Activated CD4-positive, alpha-beta T cell treated with anti-CD3 and anti-CD28 coated beads, Interleukin-2, amount 10 ng/mL, durations not matched to agents 7 days and 5 days (primary cell): ENCODE measurements at regions not wholly inside any gene's neighbourhood (a gene's known extent, or its start where the extent isn't known, plus 50 kb on each side); places are given as distances from the start of the nearest gene placed in this dataset.

Experiments
- CTCF ChIA-PET: fragments of 350-600 bp; sonication (Branson Sonifier 250); formaldehyde crosslinking; loops from one replicate; lab custom pipeline; 2021; ENCODE audit warnings: antibody characterized with exemption; lab: Charles Lee
- POLR2A ChIA-PET: fragments of 350-600 bp; sonication (Branson Sonifier 250); formaldehyde crosslinking; loops from one replicate; lab custom pipeline; 2021; ENCODE audit warnings: antibody characterized with exemption; lab: Charles Lee
- DNase-seq: peaks from one replicate; pipeline ENCODE4 v3.0.0-alpha.2; 2020
- H3K27ac Mint-ChIP-seq: one replicate; pipeline ENCODE4 v1.8.0; 2021; ENCODE audit warnings: mild to moderate bottlenecking, moderate library complexity, mixed read lengths
- H3K27me3 Mint-ChIP-seq: one replicate; pipeline ENCODE4 v1.8.0; 2021; ENCODE audit warnings: mixed read lengths
- H3K36me3 Mint-ChIP-seq: one replicate; pipeline ENCODE4 v1.8.0; 2021; ENCODE audit warnings: low read depth, mixed read lengths
- H3K4me1 Mint-ChIP-seq: one replicate; pipeline ENCODE4 v1.8.0; 2021; ENCODE audit warnings: mixed read lengths
- H3K4me3 Mint-ChIP-seq: one replicate; pipeline ENCODE4 v1.8.0; 2021; ENCODE audit warnings: mild to moderate bottlenecking, moderate library complexity, mixed read lengths
- H3K9me3 Mint-ChIP-seq: one replicate; pipeline ENCODE4 v1.8.0; 2021; ENCODE audit warnings: mixed read lengths

- no peak for DNase-seq
- Mint-ChIP-seq H3K27me3 (no peaks in the 10 kb centered on the region), H3K4me1 (no peaks in the 10 kb centered on the region), H3K27ac (no peak overlapping the region), H3K36me3 (no peaks in the 10 kb centered on the region), H3K4me3 (no peak overlapping the region), H3K9me3 (no peaks in the 10 kb centered on the region)
- POLR2A ChIA-PET: no interaction called here
- CTCF ChIA-PET: no interaction called here
These were observed 389.9 kb upstream of the CDH20 start for GRCh38 chr18:60943297-60943696.

GRCh38 chr18:60950634-60951033, 382.6 kb upstream of the CDH20 start:
- CTCF ChIA-PET: interaction anchor here (0.7 kb wide), 1 partner anchor 14 kb away, joined by 3 read pairs; no protein-coding TSS in a partner anchor
- H3K4me1 Mint-ChIP-seq: no peaks in the 10 kb centered on the region
- no peak overlapping the region for H3K27ac Mint-ChIP-seq
- H3K9me3 Mint-ChIP-seq: no peaks in the 10 kb centered on the region
- H3K36me3 Mint-ChIP-seq: no peaks in the 10 kb centered on the region
- no peaks in the 10 kb centered on the region for H3K27me3 Mint-ChIP-seq
- no peak overlapping the region for H3K4me3 Mint-ChIP-seq
- no peak for DNase-seq
- POLR2A ChIA-PET: no interaction called here

GRCh38 chr18:60951091-60951490, 382.1 kb upstream of the CDH20 start:
- no peaks in the 10 kb centered on the region for H3K9me3 Mint-ChIP-seq
- no peak overlapping the region for H3K27ac Mint-ChIP-seq
- no peaks in the 10 kb centered on the region for H3K27me3 Mint-ChIP-seq
- no peak for DNase-seq
- H3K4me1 Mint-ChIP-seq: no peaks in the 10 kb centered on the region
- CTCF ChIA-PET: no interaction called here
- POLR2A ChIA-PET: no interaction called here
- no peaks in the 10 kb centered on the region for H3K36me3 Mint-ChIP-seq
- no peak overlapping the region for H3K4me3 Mint-ChIP-seq

GRCh38 chr18:60962625-60963024, 370.6 kb upstream of the CDH20 start:
- no peaks in the 10 kb centered on the region for H3K9me3 Mint-ChIP-seq
- POLR2A ChIA-PET: no interaction called here
- no peak for DNase-seq
- H3K36me3 Mint-ChIP-seq: no peaks in the 10 kb centered on the region
- H3K27ac Mint-ChIP-seq: no peak overlapping the region
- CTCF ChIA-PET: no interaction called here
- H3K4me3 Mint-ChIP-seq: no peak overlapping the region
- no peaks in the 10 kb centered on the region for H3K4me1 Mint-ChIP-seq
- H3K27me3 Mint-ChIP-seq: no peaks in the 10 kb centered on the region

- Mint-ChIP-seq H3K4me3 (no peak overlapping the region), H3K4me1 (no peaks in the 10 kb centered on the region), H3K9me3 (no peaks in the 10 kb centered on the region), H3K27ac (no peak overlapping the region), H3K36me3 (no peaks in the 10 kb centered on the region), H3K27me3 (no peaks in the 10 kb centered on the region)
- POLR2A ChIA-PET: no interaction called here
- DNase-seq: no peak
- CTCF ChIA-PET: no interaction called here
These were observed 367.4 kb upstream of the CDH20 start for GRCh38 chr18:60965856-60966255.

- Mint-ChIP-seq H3K4me3 (no peak overlapping the region), H3K9me3 (no peaks in the 10 kb centered on the region), H3K36me3 (no peaks in the 10 kb centered on the region), H3K27me3 (no peaks in the 10 kb centered on the region), H3K4me1 (no peaks in the 10 kb centered on the region), H3K27ac (no peak overlapping the region)
- no peak for DNase-seq
- ChIA-PET POLR2A (no interaction called here), CTCF (no interaction called here)
These were observed 366.4 kb upstream of the CDH20 start for GRCh38 chr18:60966876-60967275.

GRCh38 chr18:60975420-60975819, 357.8 kb upstream of the CDH20 start:
- Mint-ChIP-seq H3K27me3 (no peaks in the 10 kb centered on the region), H3K36me3 (no peaks in the 10 kb centered on the region), H3K9me3 (no peaks in the 10 kb centered on the region), H3K27ac (no peak overlapping the region), H3K4me3 (no peak overlapping the region), H3K4me1 (no peaks in the 10 kb centered on the region)
- no peak for DNase-seq
- POLR2A ChIA-PET: no interaction called here
- CTCF ChIA-PET: no interaction called here

GRCh38 chr18:60976976-60977375, 356.3 kb upstream of the CDH20 start:
- Mint-ChIP-seq H3K9me3 (no peaks in the 10 kb centered on the region), H3K4me3 (no peak overlapping the region), H3K27me3 (no peaks in the 10 kb centered on the region), H3K36me3 (no peaks in the 10 kb centered on the region), H3K4me1 (no peaks in the 10 kb centered on the region), H3K27ac (no peak overlapping the region)
- POLR2A ChIA-PET: no interaction called here
- DNase-seq: no peak
- CTCF ChIA-PET: no interaction called here

GRCh38 chr18:60978338-60978737, 354.9 kb upstream of the CDH20 start:
- Mint-ChIP-seq H3K27me3 (no peaks in the 10 kb centered on the region), H3K4me1 (no peaks in the 10 kb centered on the region), H3K9me3 (no peaks in the 10 kb centered on the region), H3K4me3 (no peak overlapping the region), H3K36me3 (no peaks in the 10 kb centered on the region), H3K27ac (no peak overlapping the region)
- CTCF ChIA-PET: no interaction called here
- POLR2A ChIA-PET: no interaction called here
- DNase-seq: no peak

- ChIA-PET CTCF (no interaction called here), POLR2A (no interaction called here)
- Mint-ChIP-seq H3K4me3 (no peak overlapping the region), H3K4me1 (no peaks in the 10 kb centered on the region), H3K27me3 (no peaks in the 10 kb centered on the region), H3K36me3 (no peaks in the 10 kb centered on the region), H3K9me3 (no peaks in the 10 kb centered on the region), H3K27ac (no peak overlapping the region)
- DNase-seq: no peak
These were observed 352.7 kb upstream of the CDH20 start for GRCh38 chr18:60980422-60981005.

GRCh38 chr18:60981682-60982328, 351.4 kb upstream of the CDH20 start:
- ChIA-PET POLR2A (no interaction called here), CTCF (no interaction called here)
- Mint-ChIP-seq H3K36me3 (no peaks in the 10 kb centered on the region), H3K27ac (no peak overlapping the region), H3K4me1 (no peaks in the 10 kb centered on the region), H3K27me3 (no peaks in the 10 kb centered on the region), H3K9me3 (peaks cover under 1% of the 10 kb centered on the region), H3K4me3 (no peak overlapping the region)
- DNase-seq: no peak

- Mint-ChIP-seq H3K27me3 (no peaks in the 10 kb centered on the region), H3K4me1 (no peaks in the 10 kb centered on the region), H3K27ac (no peak overlapping the region), H3K4me3 (no peak overlapping the region), H3K9me3 (peaks cover 4% of the 10 kb centered on the region), H3K36me3 (no peaks in the 10 kb centered on the region)
- POLR2A ChIA-PET: no interaction called here
- CTCF ChIA-PET: no interaction called here
- no peak for DNase-seq
These were observed 350.9 kb upstream of the CDH20 start for GRCh38 chr18:60982329-60982695.

GRCh38 chr18:60982928-60983327, 350.3 kb upstream of the CDH20 start:
- Mint-ChIP-seq H3K9me3 (peaks cover 5% of the 10 kb centered on the region), H3K27ac (no peak overlapping the region), H3K27me3 (no peaks in the 10 kb centered on the region), H3K36me3 (no peaks in the 10 kb centered on the region), H3K4me3 (no peak overlapping the region), H3K4me1 (no peaks in the 10 kb centered on the region)
- POLR2A ChIA-PET: no interaction called here
- CTCF ChIA-PET: no interaction called here
- no peak for DNase-seq

GRCh38 chr18:60984510-60984909, 348.7 kb upstream of the CDH20 start:
- no peaks in the 10 kb centered on the region for H3K4me1 Mint-ChIP-seq
- H3K36me3 Mint-ChIP-seq: no peaks in the 10 kb centered on the region
- POLR2A ChIA-PET: no interaction called here
- H3K27me3 Mint-ChIP-seq: no peaks in the 10 kb centered on the region
- peaks cover 5% of the 10 kb centered on the region for H3K9me3 Mint-ChIP-seq
- CTCF ChIA-PET: no interaction called here
- no peak for DNase-seq
- H3K4me3 Mint-ChIP-seq: no peak overlapping the region
- no peak overlapping the region for H3K27ac Mint-ChIP-seq
